Activated CD8-positive, alpha-beta memory T cell treated with anti-CD3 and anti-CD28 coated beads for 48 hours (primary cell): ENCODE measurements at regions not wholly inside any gene's neighbourhood (a gene's known extent, or its start where the extent isn't known, plus 50 kb on each side); places are given as distances from the start of the nearest gene placed in this dataset.
"Not testable (repeated sequence)": the region's sequence is repeated elsewhere in the genome, so short reads cannot be mapped to it uniquely, and the experiment has no call there.

Experiments used
- DNase-seq, 3 experiments: peaks; one replicate each; pipeline ENCODE4 v3.0.0-alpha.2; 2020; ENCODE audit warnings: low read depth in 2 of 3, low spot score in 2 of 3

GRCh38 chr5:87132696-87133095, 135.0 kb upstream of the RASA1 start:
- no peak for DNase-seq

GRCh38 chr5:87134513-87134912, 133.2 kb upstream of the RASA1 start:
- not testable (repeated sequence) for DNase-seq

- DNase-seq = no peak
These were observed 131.6 kb upstream of the RASA1 start for GRCh38 chr5:87136096-87136495.

GRCh38 chr5:87136733-87137132, 130.9 kb upstream of the RASA1 start:
- no peak for DNase-seq

GRCh38 chr5:87137283-87137682, 130.4 kb upstream of the RASA1 start:
- DNase-seq = no peak

- no peak for DNase-seq
These were observed 129.4 kb upstream of the RASA1 start for GRCh38 chr5:87138091-87138805.

GRCh38 chr5:87139795-87140194, 127.9 kb upstream of the RASA1 start:
- DNase-seq = no peak

GRCh38 chr5:87141544-87141943, 126.1 kb upstream of the RASA1 start:
- DNase-seq = no peak

- DNase-seq = not testable (repeated sequence)
These were observed 121.8 kb upstream of the RASA1 start for GRCh38 chr5:87145853-87146252.

GRCh38 chr5:87147441-87147840, 120.2 kb upstream of the RASA1 start:
- no peak for DNase-seq

- DNase-seq = no peak
These were observed 117.1 kb upstream of the RASA1 start for GRCh38 chr5:87150630-87151029.

- DNase-seq = no peak
These were observed 116.1 kb upstream of the RASA1 start for GRCh38 chr5:87151547-87151946.

GRCh38 chr5:87152886-87153285, 114.8 kb upstream of the RASA1 start:
- DNase-seq = no peak

GRCh38 chr5:87154191-87154590, 113.5 kb upstream of the RASA1 start:
- DNase-seq = no peak

GRCh38 chr5:87155106-87155505, 112.6 kb upstream of the RASA1 start:
- DNase-seq = no peak

- DNase-seq = no peak
These were observed 111.1 kb upstream of the RASA1 start for GRCh38 chr5:87156631-87157030.

- no peak for DNase-seq
These were observed 103.3 kb upstream of the RASA1 start for GRCh38 chr5:87164409-87164808.

- no peak for DNase-seq
These were observed 98.2 kb upstream of the RASA1 start for GRCh38 chr5:87169300-87169991.

GRCh38 chr5:87170799-87171198, 96.9 kb upstream of the RASA1 start:
- no peak for DNase-seq

GRCh38 chr5:87182649-87183048, 85.0 kb upstream of the RASA1 start:
- DNase-seq = no peak

GRCh38 chr5:87183896-87184295, 83.8 kb upstream of the RASA1 start:
- no peak for DNase-seq

GRCh38 chr5:87184605-87185004, 83.1 kb upstream of the RASA1 start:
- no peak for DNase-seq

- DNase-seq = no peak
These were observed 81.8 kb upstream of the RASA1 start for GRCh38 chr5:87185838-87186237.
